GM18502 (cell line): ENCODE measurements at regions not wholly inside any gene's neighbourhood (a gene's known extent, or its start where the extent isn't known, plus 50 kb on each side); places are given as distances from the start of the nearest gene placed in this dataset.
"Not testable (repeated sequence)": the region's sequence is repeated elsewhere in the genome, so short reads cannot be mapped to it uniquely, and the experiment has no call there.

Experiments used
- ATAC-seq: cut with Tn5 transposase; IDR thresholded peaks from one replicate; pipeline ENCODE4 v1.9.1; 2021; ENCODE audit warnings: mild to moderate bottlenecking; ENCODE audit not compliant: unreplicated experiment, poor library complexity

GRCh38 chr5:92560698-92561401, 1020.2 kb downstream of the NR2F1-AS1 start:
- ATAC-seq = no peak

DNA sequence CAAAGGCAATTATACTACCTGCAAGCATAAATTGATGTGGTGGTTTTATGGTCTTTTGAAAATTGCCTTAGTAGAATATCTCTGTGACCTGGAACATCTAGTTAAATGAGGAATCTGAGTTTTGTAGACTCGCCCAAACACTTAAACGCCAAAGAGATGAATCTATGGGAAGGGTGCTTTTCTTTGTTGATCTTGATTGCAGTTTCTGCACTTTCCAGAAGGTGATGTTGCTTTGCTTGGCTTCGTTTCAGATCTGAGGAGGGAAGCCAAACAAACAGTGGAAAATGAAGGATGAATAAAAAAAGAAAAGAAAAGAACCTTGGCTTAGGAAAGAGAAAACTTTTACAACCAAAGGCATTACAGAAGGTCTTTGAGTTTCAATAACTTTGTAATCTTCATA, 1021.2 kb downstream of the NR2F1-AS1 start:
- no peak for ATAC-seq

GRCh38 chr5:92559331-92559730, 1021.7 kb downstream of the NR2F1-AS1 start:
- no peak for ATAC-seq

DNA sequence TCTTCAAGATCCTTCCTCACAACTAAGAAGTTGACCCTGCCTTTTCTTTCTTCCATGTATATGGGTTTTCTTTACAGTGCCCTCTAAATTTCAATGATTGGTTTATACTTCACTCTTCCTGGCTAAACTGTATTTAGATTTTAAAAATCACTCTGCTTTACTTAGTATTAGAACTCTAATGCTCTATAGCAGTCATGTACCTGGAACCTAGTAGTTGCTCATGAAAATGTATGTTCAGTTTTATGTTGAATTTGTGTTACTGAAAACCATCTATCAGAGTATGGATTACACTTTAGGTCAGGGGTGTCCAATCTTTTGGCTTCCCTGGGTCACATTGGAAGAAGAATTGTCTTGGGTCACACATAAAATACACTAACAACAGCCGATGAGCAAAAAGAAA, 1024.3 kb downstream of the NR2F1-AS1 start:
- ATAC-seq = no peak

GRCh38 chr5:92554447-92555085, 1026.5 kb downstream of the NR2F1-AS1 start:
- no peak for ATAC-seq

DNA sequence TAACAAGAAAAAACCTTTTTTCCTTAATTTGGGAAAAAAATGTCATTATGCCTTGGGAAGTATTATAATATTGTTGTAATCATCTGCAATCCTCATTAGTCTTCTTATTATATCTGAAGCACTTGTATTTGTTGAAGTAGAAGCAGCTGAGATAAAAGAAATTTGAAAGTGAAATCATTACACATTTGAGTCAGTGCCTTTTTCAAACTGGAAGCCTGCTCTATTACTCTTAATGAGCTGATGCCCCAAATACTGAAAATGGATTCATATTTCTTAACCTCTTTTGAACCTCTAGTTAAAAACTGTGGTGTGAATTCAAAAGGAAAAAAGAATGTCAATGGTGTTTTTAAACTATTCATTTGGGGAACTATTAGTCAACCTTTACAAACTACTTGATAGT, 1027.7 kb downstream of the NR2F1-AS1 start:
- no peak for ATAC-seq

- no peak for ATAC-seq
Observed at GRCh38 chr5:92552206-92553160, 1028.5 kb downstream of the NR2F1-AS1 start.

GRCh38 chr5:92548346-92548745, 1032.7 kb downstream of the NR2F1-AS1 start:
- ATAC-seq = no peak

GRCh38 chr5:92544596-92544995, 1036.4 kb downstream of the NR2F1-AS1 start:
- no peak for ATAC-seq

- no peak for ATAC-seq
Observed at GRCh38 chr5:92544036-92544435, 1037.0 kb downstream of the NR2F1-AS1 start.

DNA sequence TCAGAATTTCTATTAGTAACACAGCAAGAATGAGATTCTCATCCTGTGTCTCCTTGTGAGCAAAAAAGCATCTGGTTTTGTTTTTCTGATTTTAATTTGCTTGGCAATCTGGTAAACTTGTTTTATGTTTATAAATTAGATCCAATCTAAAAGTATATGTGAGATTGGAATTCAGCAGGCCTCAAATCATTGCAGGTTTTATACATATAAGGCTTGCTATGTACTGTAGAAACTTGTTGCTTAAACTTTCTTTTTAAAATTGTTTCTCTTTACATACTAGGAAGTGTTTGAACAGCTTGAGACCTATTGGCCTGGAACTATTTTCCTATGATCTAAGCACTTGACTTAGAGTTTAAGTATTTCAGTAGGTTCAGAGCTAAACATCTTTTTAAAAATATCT, 1037.8 kb downstream of the NR2F1-AS1 start:
- ATAC-seq = no peak

- ATAC-seq = not testable (repeated sequence)
Observed at GRCh38 chr5:92542017-92542416, 1039.0 kb downstream of the NR2F1-AS1 start.

- no peak for ATAC-seq
Observed at GRCh38 chr5:92527311-92528078, 1053.5 kb downstream of the NR2F1-AS1 start.

GRCh38 chr5:92525131-92525530, 1055.9 kb downstream of the NR2F1-AS1 start:
- no peak for ATAC-seq

GRCh38 chr5:92519811-92520632, 1061.0 kb downstream of the NR2F1-AS1 start:
- no peak for ATAC-seq

DNA sequence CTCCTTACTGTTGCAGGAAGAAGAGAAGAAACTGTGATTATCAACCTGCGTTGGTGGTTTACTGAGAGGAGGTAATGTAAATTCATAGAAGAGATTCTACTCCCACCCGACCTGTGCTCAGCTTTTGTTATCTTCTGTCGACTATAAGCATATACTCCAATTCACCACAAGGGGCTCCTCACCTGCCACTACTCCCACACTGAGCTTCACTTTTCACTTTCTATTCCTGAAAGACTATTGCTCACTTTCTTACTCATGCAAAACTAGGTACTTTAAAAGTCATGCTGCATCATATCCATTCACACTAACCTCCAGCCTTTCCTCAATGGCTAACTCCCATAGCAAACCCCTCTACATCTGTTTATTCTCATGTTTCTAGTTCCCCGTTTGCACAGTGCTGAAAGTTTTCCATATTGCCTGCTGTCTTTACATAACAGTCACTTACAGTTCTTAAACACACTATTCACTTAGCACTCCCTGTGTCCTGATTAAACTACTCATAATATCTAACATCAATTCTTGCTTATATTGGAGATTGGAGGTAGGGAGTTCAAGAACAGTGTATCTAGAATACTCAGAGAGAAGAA, 1062.6 kb downstream of the NR2F1-AS1 start:
- peak; percentile 96 for ATAC-seq

DNA sequence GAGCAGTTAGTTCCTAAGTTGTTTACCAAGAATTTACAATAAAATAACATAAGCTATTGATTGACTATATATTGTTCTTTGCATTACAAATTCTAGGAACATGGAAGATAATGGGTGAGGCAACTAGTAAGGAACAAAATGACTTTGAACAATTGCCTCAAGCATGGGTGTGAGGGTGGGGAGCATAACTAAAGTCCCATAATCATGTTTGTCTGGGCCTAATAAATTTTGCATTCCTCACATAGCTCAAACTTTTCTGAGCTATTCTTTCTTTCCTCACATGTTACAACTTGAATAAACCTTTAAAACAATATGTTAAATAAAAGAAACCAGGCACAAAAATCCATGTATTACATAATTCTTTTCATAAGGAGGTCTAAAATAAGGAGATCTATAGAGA, 1066.1 kb downstream of the NR2F1-AS1 start:
- ATAC-seq = no peak

DNA sequence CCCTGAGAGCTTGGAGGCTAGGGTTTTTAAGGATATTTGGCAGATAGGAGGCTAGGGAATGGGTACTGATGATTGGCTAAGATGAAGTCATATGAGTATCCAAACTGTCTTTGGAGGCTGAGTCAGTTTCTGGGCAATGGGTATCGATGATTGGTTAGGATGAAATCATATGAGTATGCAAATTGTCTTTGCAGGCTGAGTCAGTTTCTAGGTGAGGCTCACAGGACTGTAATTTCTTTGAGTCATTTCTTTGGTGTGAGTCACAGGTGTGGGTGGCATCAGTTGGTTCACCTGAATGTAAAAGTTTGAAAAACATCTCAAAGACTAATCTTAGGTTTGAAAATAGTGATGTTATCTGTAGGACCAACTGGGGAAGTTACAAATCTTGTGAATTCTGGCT, 1068.0 kb downstream of the NR2F1-AS1 start:
- ATAC-seq = no peak

- no peak for ATAC-seq
Observed at GRCh38 chr5:92508271-92508670, 1072.7 kb downstream of the NR2F1-AS1 start.
